ENCODE measurements at regions not wholly inside any gene's neighbourhood (a gene's known extent, or its start where the extent isn't known, plus 50 kb on each side); places are given as distances from the start of the nearest gene placed in this dataset.

DNA sequence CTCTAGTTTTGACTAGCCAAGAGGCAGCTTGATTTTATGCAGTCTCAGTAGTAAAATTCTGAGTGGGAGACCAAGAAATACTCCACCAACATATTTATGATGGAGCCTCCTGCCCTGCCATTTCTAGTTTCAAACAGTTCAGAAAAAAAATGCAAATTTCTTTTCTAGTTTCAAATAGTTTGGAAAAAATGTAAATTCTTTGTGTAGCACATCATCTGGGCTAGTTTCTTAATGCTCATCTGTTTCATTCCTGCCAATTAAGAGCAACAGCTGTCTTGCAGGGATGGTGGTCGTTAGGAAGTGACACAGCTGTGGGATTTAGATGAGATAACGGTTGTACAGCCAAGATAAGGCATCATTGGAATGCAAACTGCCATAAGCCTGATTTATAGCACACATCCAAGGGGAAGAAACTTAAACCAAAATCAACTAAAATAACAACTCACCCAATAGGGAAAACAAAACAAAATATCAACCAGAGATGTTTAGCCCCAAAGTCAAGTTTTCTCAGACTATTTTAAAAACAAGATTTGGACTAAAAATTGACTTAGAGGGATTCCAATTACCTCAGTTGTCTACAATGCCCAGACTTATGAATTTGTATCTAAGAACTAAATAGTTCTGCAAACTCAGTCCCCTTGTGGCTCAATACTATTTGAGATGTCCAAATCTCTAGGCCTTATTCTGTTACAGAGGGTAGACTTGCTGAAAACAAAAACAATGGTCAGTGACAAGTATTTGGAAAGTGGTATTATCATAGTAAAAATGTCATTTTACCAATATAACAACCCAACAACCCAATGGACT is 291.3 kb upstream of the ATP2B1 start:
- DNase-seq (ENCODE audit: extremely low read depth, insufficient read length): no peak
- H3K27me3 ChIP-seq (replicated peaks; ENCODE audit: control insufficient read depth, insufficient read depth, low read length): no peaks in the 10 kb centered on the region
- H3K36me3 ChIP-seq (ENCODE audit: control insufficient read depth, insufficient read depth, low read length): no peaks in the 10 kb centered on the region
- H3K4me3 ChIP-seq (replicated peaks; ENCODE audit: low read depth, low read length): no peak overlapping the region
- TF ChIP-seq, protein P1, sequence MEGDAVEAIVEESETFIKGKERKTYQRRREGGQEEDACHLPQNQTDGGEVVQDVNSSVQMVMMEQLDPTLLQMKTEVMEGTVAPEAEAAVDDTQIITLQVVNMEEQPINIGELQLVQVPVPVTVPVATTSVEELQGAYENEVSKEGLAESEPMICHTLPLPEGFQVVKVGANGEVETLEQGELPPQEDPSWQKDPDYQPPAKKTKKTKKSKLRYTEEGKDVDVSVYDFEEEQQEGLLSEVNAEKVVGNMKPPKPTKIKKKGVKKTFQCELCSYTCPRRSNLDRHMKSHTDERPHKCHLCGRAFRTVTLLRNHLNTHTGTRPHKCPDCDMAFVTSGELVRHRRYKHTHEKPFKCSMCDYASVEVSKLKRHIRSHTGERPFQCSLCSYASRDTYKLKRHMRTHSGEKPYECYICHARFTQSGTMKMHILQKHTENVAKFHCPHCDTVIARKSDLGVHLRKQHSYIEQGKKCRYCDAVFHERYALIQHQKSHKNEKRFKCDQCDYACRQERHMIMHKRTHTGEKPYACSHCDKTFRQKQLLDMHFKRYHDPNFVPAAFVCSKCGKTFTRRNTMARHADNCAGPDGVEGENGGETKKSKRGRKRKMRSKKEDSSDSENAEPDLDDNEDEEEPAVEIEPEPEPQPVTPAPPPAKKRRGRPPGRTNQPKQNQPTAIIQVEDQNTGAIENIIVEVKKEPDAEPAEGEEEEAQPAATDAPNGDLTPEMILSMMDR (IDR thresholded peaks at IDR 0.05; ENCODE audit: insufficient read depth, low read length, poor library complexity, severe bottlenecking): no peak

DNA sequence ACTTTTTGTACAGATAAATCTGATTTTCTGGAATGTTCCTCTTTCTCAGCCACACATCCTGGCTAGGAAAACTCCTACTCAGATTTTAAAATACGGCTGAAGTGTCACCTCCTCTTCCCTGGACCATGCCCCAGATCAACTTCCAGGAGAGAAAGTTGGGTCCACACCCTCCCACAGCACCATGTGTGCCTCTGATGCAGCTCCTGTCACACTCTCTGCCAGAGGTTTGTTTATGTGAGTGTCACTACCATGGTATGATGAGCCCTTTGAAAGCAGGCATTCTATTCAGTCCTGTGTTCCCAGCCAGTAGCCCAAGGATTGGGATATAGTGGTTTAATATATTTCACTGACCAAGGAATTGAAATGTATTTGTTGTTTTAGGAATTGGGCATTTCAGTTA is 287.2 kb upstream of the ATP2B1 start:
- Histone ChIP-seq H3K4me3 (replicated peaks; ENCODE audit: low read depth, low read length) (no peak overlapping the region), H3K27me3 (replicated peaks; ENCODE audit: control insufficient read depth, insufficient read depth, low read length) (no peaks in the 10 kb centered on the region), H3K36me3 (ENCODE audit: control insufficient read depth, insufficient read depth, low read length) (no peaks in the 10 kb centered on the region)
- TF ChIP-seq, protein P1 (IDR thresholded peaks at IDR 0.05; ENCODE audit: insufficient read depth, low read length, poor library complexity, severe bottlenecking): no peak
- no peak for DNase-seq (ENCODE audit: extremely low read depth, insufficient read length)

DNA sequence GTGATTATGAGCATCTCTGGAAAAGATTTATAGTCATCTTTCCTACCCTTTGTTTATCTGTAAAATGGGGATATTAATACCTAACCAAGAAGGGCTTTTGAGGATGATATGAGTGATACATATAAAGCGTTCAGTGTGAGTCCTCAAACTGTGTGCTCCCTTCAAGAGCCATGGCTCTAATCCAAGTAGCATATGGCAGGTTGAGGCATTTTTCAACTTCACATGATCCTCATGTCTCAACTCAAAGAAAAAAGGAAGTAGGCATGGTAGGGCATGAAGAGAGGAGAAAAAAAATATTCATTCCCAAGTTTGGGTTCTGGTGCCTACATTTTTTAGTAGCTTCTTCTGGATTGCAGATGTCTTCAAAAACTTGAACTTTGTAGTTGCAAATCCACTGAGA is 286.3 kb upstream of the ATP2B1 start:
- Histone ChIP-seq H3K4me3 (replicated peaks; ENCODE audit: low read depth, low read length) (no peak overlapping the region), H3K36me3 (ENCODE audit: control insufficient read depth, insufficient read depth, low read length) (no peaks in the 10 kb centered on the region), H3K27me3 (replicated peaks; ENCODE audit: control insufficient read depth, insufficient read depth, low read length) (no peaks in the 10 kb centered on the region)
- TF ChIP-seq, protein P1 (IDR thresholded peaks at IDR 0.05; ENCODE audit: insufficient read depth, low read length, poor library complexity, severe bottlenecking): no peak
- no peak for DNase-seq (ENCODE audit: extremely low read depth, insufficient read length)

DNA sequence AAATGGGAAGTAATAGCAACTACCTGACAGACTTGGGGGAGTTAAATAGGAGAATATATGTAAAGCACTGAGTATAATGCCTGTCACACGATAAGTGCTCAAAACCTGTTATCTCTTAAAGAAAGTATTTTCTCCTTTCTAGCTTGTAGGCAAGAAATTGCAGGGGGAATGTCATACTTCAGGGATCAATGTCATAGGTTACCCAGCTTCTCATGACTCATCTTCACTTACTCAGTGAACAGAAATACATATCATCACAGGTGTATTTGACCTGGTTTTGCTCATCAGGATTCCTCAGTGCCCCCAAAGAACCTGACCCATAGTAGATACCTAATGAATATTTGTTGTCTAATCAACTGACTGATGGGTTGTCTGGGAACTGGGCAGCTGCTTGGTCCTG is 285.0 kb upstream of the ATP2B1 start:
- TF ChIP-seq, protein P1 (IDR thresholded peaks at IDR 0.05; ENCODE audit: insufficient read depth, low read length, poor library complexity, severe bottlenecking): no peak
- Histone ChIP-seq H3K4me3 (replicated peaks; ENCODE audit: low read depth, low read length) (no peak overlapping the region), H3K36me3 (ENCODE audit: control insufficient read depth, insufficient read depth, low read length) (no peaks in the 10 kb centered on the region), H3K27me3 (replicated peaks; ENCODE audit: control insufficient read depth, insufficient read depth, low read length) (no peaks in the 10 kb centered on the region)
- no peak for DNase-seq (ENCODE audit: extremely low read depth, insufficient read length)

DNA sequence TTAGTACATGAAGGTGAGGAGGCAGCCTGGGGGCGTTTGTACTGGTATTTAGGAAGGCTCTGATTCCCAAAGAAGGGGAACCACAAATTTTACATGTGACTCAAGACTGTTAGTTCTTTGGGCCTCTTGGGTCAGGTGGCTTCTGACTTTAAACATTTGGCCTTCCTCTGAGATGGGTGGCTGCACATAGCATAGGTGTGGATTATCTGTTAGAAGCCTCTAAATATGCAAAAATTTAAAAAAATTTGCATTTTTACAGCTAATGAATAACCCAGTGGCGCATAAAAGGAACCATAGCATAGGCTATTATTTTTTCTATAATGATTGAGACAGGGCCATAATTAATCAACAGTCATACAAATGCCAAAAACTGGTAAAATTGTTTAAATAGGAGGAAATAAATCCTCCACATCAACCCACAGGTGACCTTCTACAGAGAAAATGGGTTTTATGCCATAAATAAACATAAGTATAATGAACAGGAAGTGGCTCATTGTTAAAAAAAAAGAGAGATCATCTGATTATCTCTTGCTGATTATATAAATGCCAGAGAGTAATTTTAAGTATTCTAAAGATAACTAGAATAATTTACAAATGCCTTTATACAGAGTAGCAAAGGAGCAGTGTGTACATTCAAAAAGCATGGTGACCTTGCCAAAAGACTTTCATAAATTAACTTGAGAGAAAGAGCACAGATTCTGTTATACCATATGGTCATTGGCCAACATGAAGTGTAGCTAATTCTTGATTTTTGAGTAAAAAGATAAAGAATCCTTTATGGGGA is 284.2 kb upstream of the ATP2B1 start:
- no peaks in the 10 kb centered on the region for H3K27me3 ChIP-seq (replicated peaks; ENCODE audit: control insufficient read depth, insufficient read depth, low read length)
- TF ChIP-seq, protein P1 (IDR thresholded peaks at IDR 0.05; ENCODE audit: insufficient read depth, low read length, poor library complexity, severe bottlenecking): no peak
- no peaks in the 10 kb centered on the region for H3K36me3 ChIP-seq (ENCODE audit: control insufficient read depth, insufficient read depth, low read length)
- H3K4me3 ChIP-seq (replicated peaks; ENCODE audit: low read depth, low read length): no peak overlapping the region
- no peak for DNase-seq (ENCODE audit: extremely low read depth, insufficient read length)
